ENCODE measurements at regions not wholly inside any gene's neighbourhood (a gene's known extent, or its start where the extent isn't known, plus 50 kb on each side); places are given as distances from the start of the nearest gene placed in this dataset.

DNA sequence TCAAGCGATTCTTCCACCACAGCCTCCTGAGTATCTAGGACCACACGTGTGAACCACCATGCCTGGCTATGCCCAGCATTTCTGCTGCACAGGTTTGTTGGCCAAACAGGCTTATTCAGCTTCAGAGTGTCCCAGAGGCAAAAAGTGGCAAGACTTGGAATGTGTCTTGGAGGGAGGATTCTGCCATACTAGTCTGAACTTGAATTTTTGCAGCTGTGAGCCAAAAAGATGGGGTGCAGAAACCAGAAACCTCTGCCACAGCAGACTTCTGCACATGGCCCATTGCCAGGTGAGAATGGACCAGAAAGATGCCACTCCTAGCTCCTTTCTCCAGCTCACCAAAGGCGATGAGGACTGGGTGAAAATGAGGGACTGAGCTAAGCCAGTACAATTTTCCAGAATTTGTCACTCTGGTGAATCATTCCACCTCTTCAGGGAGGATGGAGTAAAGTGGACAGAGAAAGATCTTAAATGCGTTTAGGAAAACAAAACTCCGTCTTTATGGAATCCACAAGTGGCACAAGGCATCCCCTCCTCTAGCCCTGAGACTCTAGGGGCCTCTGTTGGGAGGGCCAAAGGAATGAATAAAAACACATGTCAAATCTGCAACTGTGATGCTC, 369.1 kb upstream of the CLNK start:
- TF ChIP-seq, protein P1, sequence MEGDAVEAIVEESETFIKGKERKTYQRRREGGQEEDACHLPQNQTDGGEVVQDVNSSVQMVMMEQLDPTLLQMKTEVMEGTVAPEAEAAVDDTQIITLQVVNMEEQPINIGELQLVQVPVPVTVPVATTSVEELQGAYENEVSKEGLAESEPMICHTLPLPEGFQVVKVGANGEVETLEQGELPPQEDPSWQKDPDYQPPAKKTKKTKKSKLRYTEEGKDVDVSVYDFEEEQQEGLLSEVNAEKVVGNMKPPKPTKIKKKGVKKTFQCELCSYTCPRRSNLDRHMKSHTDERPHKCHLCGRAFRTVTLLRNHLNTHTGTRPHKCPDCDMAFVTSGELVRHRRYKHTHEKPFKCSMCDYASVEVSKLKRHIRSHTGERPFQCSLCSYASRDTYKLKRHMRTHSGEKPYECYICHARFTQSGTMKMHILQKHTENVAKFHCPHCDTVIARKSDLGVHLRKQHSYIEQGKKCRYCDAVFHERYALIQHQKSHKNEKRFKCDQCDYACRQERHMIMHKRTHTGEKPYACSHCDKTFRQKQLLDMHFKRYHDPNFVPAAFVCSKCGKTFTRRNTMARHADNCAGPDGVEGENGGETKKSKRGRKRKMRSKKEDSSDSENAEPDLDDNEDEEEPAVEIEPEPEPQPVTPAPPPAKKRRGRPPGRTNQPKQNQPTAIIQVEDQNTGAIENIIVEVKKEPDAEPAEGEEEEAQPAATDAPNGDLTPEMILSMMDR (conservative IDR thresholded peaks at IDR 0.05; ENCODE audit: low read length), result no peak
- no peak for TF ChIP-seq EZH2phosphoT487 (IDR thresholded peaks at IDR 0.05; ENCODE audit: borderline replicate concordance)

Data from Loucy (cell line).